ENCODE measurements at regions not wholly inside any gene's neighbourhood (a gene's known extent, or its start where the extent isn't known, plus 50 kb on each side); places are given as distances from the start of the nearest gene placed in this dataset.

GRCh38 chr3:1010228-1010627, 82.6 kb upstream of the CNTN6 start:
- peaks cover 5% of the 10 kb centered on the region; the same call in 2 of the 3 replicates for H3K9me3 ChIP-seq
- POLR2A ChIA-PET: no interaction called here
- no peak overlapping the region for H3K27ac ChIP-seq
- ATAC-seq (no peak), DNase-seq (ENCODE audit: low read depth in 1 of 2, low spot score in 1 of 2) (no peak), FAIRE-seq (no peak)
- no peak for TF ChIP-seq CTCF (IDR thresholded peaks at IDR 0.05)
- no peak for TF ChIP-seq NR3C1 (IDR thresholded peaks at IDR 0.05)
- TF ChIP-seq HOXA7 (CRISPR knock-in tag; IDR thresholded peaks at IDR 0.05): no peak
- no peak for TF ChIP-seq ZFP36 (IDR thresholded peaks at IDR 0.05; ENCODE audit: borderline replicate concordance, partially characterized antibody)
- no peak for TF ChIP-seq RAD21 (conservative IDR thresholded peaks at IDR 0.05 in 1 of 2, IDR thresholded peaks at IDR 0.05 in 1 of 2)
- no peak for TF ChIP-seq CEBPB (IDR thresholded peaks at IDR 0.05)
- no peak for TF ChIP-seq HES2 (IDR thresholded peaks at IDR 0.05)
- no peak for TF ChIP-seq MAZ (IDR thresholded peaks at IDR 0.05; ENCODE audit: borderline replicate concordance, low read depth, low read length)
- no peak for TF ChIP-seq RNF2 (IDR thresholded peaks at IDR 0.05; ENCODE audit: borderline replicate concordance, low read depth)
- TF ChIP-seq EHF (CRISPR knock-in tag; IDR thresholded peaks at IDR 0.05): no peak
- TF ChIP-seq HOXB5 (CRISPR knock-in tag; IDR thresholded peaks at IDR 0.05): no peak
- TF ChIP-seq CHD2 (IDR thresholded peaks at IDR 0.05; ENCODE audit: low read length, partially characterized antibody): no peak
- no peaks in the 10 kb centered on the region for H3K4me1 ChIP-seq
- H3K4me3 ChIP-seq: no peak overlapping the region
- CTCF ChIA-PET: interaction anchor here (0.7 kb wide), 1 partner anchor 11 kb away, joined by 3 read pairs; no protein-coding TSS in a partner anchor
- no peak overlapping the region for H3K4me2 ChIP-seq
- 0% methylated on average over 1 of the region's 1 CpG for WGBS (ENCODE audit: missing lambda C conversion rate)

GRCh38 chr3:1015826-1016225, 77.0 kb upstream of the CNTN6 start:
- ChIA-PET CTCF (no interaction called here), POLR2A (no interaction called here)
- no peak overlapping the region for H3K27ac ChIP-seq
- FAIRE-seq (no peak), ATAC-seq (no peak), DNase-seq (ENCODE audit: low read depth in 1 of 2, low spot score in 1 of 2) (no peak)
- WGBS (ENCODE audit: missing lambda C conversion rate): 53% methylated on average over 2 of the region's 2 CpGs
- H3K4me1 ChIP-seq: no peaks in the 10 kb centered on the region
- TF ChIP-seq MAX (IDR thresholded peaks at IDR 0.05) (no peak), ELK1 (IDR thresholded peaks at IDR 0.05; ENCODE audit: low read depth, low read length) (no peak), PBX3 (IDR thresholded peaks at IDR 0.05) (no peak), MYC (IDR thresholded peaks at IDR 0.05; ENCODE audit: borderline replicate concordance, low read length) (no peak), HOXB13 (CRISPR knock-in tag; IDR thresholded peaks at IDR 0.05; ENCODE audit: low read depth) (no peak), HMGXB4 (CRISPR knock-in tag; IDR thresholded peaks at IDR 0.05; ENCODE audit: borderline replicate concordance) (no peak), HEYL (CRISPR knock-in tag; IDR thresholded peaks at IDR 0.05) (no peak), RAD21 (conservative IDR thresholded peaks at IDR 0.05 in 1 of 2, IDR thresholded peaks at IDR 0.05 in 1 of 2) (no peak), POLR2A (IDR thresholded peaks at IDR 0.05; ENCODE audit: low read length) (no peak), CTCF (IDR thresholded peaks at IDR 0.05) (no peak), RFX5 (IDR thresholded peaks at IDR 0.05) (no peak), JUN (IDR thresholded peaks at IDR 0.05) (no peak)
- peaks cover 7% of the 10 kb centered on the region; the same call in 2 of the 3 replicates for H3K9me3 ChIP-seq
- no peak overlapping the region for H3K4me3 ChIP-seq
- no peak overlapping the region for H3K4me2 ChIP-seq
